Body of pancreas (tissue), 4 donors: ENCODE measurements at regions not wholly inside any gene's neighbourhood (a gene's known extent, or its start where the extent isn't known, plus 50 kb on each side); places are given as distances from the start of the nearest gene placed in this dataset.

ENCODE experiments used
- ATAC-seq: fragments of 150-250 bp; one replicate; pipeline ENCODE4 v1.9.1; 2016
- DNase-seq, 4 donors: peaks; one replicate each; pipeline ENCODE4 v3.0.0-alpha.2; 2019
- H3K27ac ChIP-seq, 4 donors: fragments of 200-600 bp; sonication (generic); 1 replicate in 3 of 4; 2 replicates in 1 of 4; pipeline versions ENCODE4 v1.5.1 to v1.6.1; 2016 to 2019; ENCODE audit warnings: mild to moderate bottlenecking in 1 of 4, mixed read lengths in 1 of 4, moderate library complexity in 1 of 4
- H3K27me3 ChIP-seq, 2 donors: fragments of 200-600 bp; sonication (generic); one replicate each; pipeline ENCODE4 v1.6.0; 2016; ENCODE audit warnings: mild to moderate bottlenecking in 1 of 2
- H3K36me3 ChIP-seq, 2 donors: fragments of 200-600 bp; sonication (generic); replicated peaks in 1 of 2; 2 replicates each; pipeline ENCODE4 v1.5.1; 2016; ENCODE audit warnings: low read depth in 2 of 2; ENCODE audit not compliant: insufficient read depth in 1 of 2
- H3K4me1 ChIP-seq: fragments of 200-600 bp; sonication (generic); one replicate; pipeline ENCODE4 v1.6.0; 2016
- H3K4me3 ChIP-seq, 2 donors: fragments of 200-600 bp; sonication (generic); 1 replicate in 1 of 2; 2 replicates in 1 of 2; pipeline ENCODE4 v1.5.1; 2016 to 2019
- H3K9me3 ChIP-seq, 3 donors: fragments of 200-600 bp; sonication (generic); 1 replicate in 2 of 3; 2 replicates in 1 of 3; pipeline ENCODE4 v1.5.1; 2016
- POLR2A ChIP-seq, 3 donors: fragments of 450-650 bp; IDR thresholded peaks; one replicate each; pipeline ENCODE4 v1.6.1; 2016; ENCODE audit warnings: antibody characterized with exemption in 3 of 3, mild to moderate bottlenecking in 2 of 3
- WGBS, 2 donors: methylation state at CpG; one replicate each; pipeline ENCODE4 v1.1.5; 2017; 5-methylcytosine and 5-hydroxymethylcytosine counted together
- intact Hi-C: fragments of 100-400 bp; cut with DNase I; formaldehyde crosslinking; loops from one replicate; pipeline ENCODE4 v1.15.1; 2023
- TF ChIP-seq, protein P1 (sequence below), 7 experiments: fragments of 450-650 bp in 4 of 7; fragments of 200-600 bp in 3 of 7; sonication (generic) in 3 of 7; IDR thresholded peaks; one replicate each; pipeline ENCODE4 v1.5.1; 2016 to 2019; ENCODE audit warnings: antibody characterized with exemption in 7 of 7

DNA sequence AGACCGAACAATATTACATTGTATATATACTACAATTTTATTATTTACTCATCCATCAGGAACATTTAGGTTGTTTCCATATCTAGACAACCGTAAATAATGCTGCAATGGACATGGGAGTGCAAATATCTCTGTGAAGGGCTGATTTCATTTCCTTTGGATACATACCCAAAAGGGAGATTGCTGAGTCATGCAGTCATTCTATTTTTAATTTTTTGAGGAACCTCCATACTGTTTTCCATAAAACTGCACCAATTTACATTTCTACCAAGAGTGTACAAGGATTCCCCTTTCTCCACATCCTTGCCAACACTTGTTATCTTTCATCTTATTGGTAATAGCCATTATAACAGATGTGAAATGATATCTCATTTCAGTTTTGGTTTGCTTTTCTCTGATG lies 84.7 kb downstream of the SLC41A2 start:
- Histone ChIP-seq H3K4me3 (no peak overlapping the region), H3K27ac (no peak overlapping the region), H3K36me3 (no peaks in the 10 kb centered on the region), H3K27me3 (no peaks in the 10 kb centered on the region), H3K4me1 (no peaks in the 10 kb centered on the region), H3K9me3 (no peaks in the 10 kb centered on the region)
- TF ChIP-seq, protein P1, sequence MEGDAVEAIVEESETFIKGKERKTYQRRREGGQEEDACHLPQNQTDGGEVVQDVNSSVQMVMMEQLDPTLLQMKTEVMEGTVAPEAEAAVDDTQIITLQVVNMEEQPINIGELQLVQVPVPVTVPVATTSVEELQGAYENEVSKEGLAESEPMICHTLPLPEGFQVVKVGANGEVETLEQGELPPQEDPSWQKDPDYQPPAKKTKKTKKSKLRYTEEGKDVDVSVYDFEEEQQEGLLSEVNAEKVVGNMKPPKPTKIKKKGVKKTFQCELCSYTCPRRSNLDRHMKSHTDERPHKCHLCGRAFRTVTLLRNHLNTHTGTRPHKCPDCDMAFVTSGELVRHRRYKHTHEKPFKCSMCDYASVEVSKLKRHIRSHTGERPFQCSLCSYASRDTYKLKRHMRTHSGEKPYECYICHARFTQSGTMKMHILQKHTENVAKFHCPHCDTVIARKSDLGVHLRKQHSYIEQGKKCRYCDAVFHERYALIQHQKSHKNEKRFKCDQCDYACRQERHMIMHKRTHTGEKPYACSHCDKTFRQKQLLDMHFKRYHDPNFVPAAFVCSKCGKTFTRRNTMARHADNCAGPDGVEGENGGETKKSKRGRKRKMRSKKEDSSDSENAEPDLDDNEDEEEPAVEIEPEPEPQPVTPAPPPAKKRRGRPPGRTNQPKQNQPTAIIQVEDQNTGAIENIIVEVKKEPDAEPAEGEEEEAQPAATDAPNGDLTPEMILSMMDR (IDR thresholded peaks at IDR 0.05): no peak
- no peak for TF ChIP-seq POLR2A (IDR thresholded peaks at IDR 0.05)
- DNase-seq: no peak
- 87 to 91% methylated on average over 2 of the region's 2 CpGs for WGBS, 2 donors
- intact Hi-C loops: no loop called here
- ATAC-seq: no peak

DNA sequence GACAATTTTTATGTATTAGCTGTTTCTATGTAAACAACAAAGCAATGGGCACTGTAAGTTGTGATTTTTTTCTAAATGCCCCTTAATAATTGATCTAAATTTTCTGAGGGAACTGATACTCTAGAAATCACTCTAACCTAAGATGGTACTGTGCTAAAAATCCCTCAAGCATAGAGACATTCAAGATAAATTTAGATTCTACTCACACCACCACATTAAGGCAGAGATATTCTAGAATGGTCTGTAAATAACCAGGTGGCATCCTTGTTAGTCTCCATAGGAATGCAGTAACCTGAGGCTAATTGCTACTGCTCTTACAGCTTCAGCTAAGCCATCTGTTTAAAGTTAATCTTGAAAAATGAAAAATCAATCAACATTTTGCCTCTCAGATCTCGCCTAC lies 87.3 kb downstream of the SLC41A2 start:
- no peak overlapping the region for H3K4me3 ChIP-seq
- no peaks in the 10 kb centered on the region for H3K36me3 ChIP-seq
- TF ChIP-seq, protein P1 (IDR thresholded peaks at IDR 0.05): no peak
- no peak for TF ChIP-seq POLR2A (IDR thresholded peaks at IDR 0.05)
- ATAC-seq (no peak), DNase-seq (no peak)
- H3K27me3 ChIP-seq: no peaks in the 10 kb centered on the region
- WGBS, 2 donors: 35 to 42% methylated on average over 1 of the region's 1 CpG
- intact Hi-C loops: no loop called here
- H3K4me1 ChIP-seq: peaks cover 12% of the 10 kb centered on the region
- no peak overlapping the region for H3K27ac ChIP-seq
- H3K9me3 ChIP-seq: no peaks in the 10 kb centered on the region

DNA sequence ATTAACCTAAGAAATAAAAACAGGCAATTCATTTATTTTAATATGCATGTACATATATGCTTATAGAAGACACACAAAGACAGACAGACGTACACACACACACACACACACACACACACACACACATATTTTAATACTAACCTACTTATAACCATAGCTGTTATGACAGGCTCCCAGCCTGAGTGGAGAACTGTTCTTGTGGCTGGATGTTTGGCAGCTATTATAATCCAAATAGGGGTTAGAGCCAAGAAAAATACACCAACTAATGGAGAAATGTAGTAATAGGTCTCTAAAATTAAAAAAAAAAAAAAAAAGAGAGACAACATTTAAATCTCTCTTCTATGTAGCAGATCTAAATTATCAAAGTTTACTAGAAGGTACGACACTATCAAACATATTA lies 91.8 kb downstream of the SLC41A2 start:
- intact Hi-C loops: no loop called here

DNA sequence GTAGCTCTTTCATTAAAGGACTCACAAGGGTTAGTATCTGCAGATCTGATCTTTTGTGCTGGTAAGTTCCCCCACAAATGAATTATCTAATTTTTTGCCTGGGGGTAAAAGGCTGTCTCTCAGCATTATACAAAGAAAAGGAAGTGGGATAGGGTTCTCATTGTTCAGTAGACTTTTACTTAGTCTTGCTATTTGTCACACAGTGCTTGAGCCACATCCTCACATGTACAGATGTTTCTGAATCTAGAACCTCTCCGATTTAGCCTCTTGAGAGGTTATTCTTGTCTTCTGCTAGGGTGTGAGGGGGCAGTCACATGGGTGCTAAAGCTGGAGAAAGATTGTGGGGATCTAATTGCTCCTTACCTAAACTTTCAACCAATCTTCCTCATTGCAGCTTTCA lies 93.0 kb downstream of the SLC41A2 start:
- TF ChIP-seq POLR2A (IDR thresholded peaks at IDR 0.05): no peak
- TF ChIP-seq, protein P1 (IDR thresholded peaks at IDR 0.05): no peak
- Histone ChIP-seq H3K4me3 (no peak overlapping the region), H3K4me1 (peaks cover 35% of the 10 kb centered on the region), H3K27ac (no peak overlapping the region), H3K27me3 (no peaks in the 10 kb centered on the region), H3K36me3 (peaks cover 0 to 4% of the 10 kb centered on the region in 2 donors), H3K9me3 (no peaks in the 10 kb centered on the region)
- ATAC-seq: no peak
- WGBS, 2 donors: 59 to 92% methylated on average over 1 of the region's 1 CpG
- intact Hi-C loops: no loop called here
- no peak for DNase-seq

More for the DNA sequence above, 91.8 kb downstream of the SLC41A2 start:
- Histone ChIP-seq H3K4me1 (peaks cover 35% of the 10 kb centered on the region), H3K27me3 (no peaks in the 10 kb centered on the region), H3K9me3 (no peaks in the 10 kb centered on the region), H3K4me3 (no peak overlapping the region), H3K36me3 (no peaks in the 10 kb centered on the region), H3K27ac (no peak overlapping the region)
- ATAC-seq: no peak
- TF ChIP-seq, protein P1 (IDR thresholded peaks at IDR 0.05): peak in 1 of 7 experiments; percentile 34
- no peak for TF ChIP-seq POLR2A (IDR thresholded peaks at IDR 0.05)
- DNase-seq: peak in 2 of 4 donors; percentile 15 to 21
- 51 to 62% methylated on average over 2 of the region's 2 CpGs for WGBS, 2 donors

DNA sequence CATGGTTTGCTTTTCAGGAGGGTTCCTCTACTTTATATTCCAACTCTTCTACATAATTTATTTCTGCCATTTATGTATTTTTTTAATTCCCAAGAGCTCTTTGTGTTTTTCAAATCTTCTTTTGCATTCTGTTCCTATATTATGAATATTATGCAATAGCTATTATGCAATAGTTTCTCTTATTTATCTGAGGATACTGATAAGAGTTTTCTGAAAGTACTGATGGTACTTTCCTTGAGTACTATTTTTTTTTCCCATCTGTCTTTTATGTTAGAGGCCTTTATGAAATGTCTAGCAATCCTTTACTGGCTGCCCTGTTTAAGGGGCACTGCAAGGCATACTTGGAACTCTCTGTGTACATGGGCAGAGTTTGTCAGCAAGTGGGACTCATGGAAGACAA lies 93.4 kb downstream of the SLC41A2 start:
- intact Hi-C loops: no loop called here
- no peak for ATAC-seq
- no peak overlapping the region for H3K27ac ChIP-seq

More for the DNA sequence above, 93.4 kb downstream of the SLC41A2 start:
- TF ChIP-seq, protein P1 (IDR thresholded peaks at IDR 0.05): no peak
- TF ChIP-seq POLR2A (IDR thresholded peaks at IDR 0.05): no peak
- H3K4me3 ChIP-seq: no peak overlapping the region
- H3K27me3 ChIP-seq: no peaks in the 10 kb centered on the region
- peaks cover 35% of the 10 kb centered on the region for H3K4me1 ChIP-seq
- DNase-seq: no peak
- no peaks in the 10 kb centered on the region for H3K9me3 ChIP-seq
- H3K36me3 ChIP-seq: peaks cover 0 to 4% of the 10 kb centered on the region in 2 donors
